SHP77 treated with DMSO at 0.1 percent for 48 hours (cell line): ENCODE measurements at regions not wholly inside any gene's neighbourhood (a gene's known extent, or its start where the extent isn't known, plus 50 kb on each side); places are given as distances from the start of the nearest gene placed in this dataset.
"Not testable (repeated sequence)": the region's sequence is repeated elsewhere in the genome, so short reads cannot be mapped to it uniquely, and the experiment has no call there.

ENCODE experiments used
- DNase-seq: peaks from one replicate; lab custom pipeline; 2025; lab: John Stamatoyannopoulos, UW

DNA sequence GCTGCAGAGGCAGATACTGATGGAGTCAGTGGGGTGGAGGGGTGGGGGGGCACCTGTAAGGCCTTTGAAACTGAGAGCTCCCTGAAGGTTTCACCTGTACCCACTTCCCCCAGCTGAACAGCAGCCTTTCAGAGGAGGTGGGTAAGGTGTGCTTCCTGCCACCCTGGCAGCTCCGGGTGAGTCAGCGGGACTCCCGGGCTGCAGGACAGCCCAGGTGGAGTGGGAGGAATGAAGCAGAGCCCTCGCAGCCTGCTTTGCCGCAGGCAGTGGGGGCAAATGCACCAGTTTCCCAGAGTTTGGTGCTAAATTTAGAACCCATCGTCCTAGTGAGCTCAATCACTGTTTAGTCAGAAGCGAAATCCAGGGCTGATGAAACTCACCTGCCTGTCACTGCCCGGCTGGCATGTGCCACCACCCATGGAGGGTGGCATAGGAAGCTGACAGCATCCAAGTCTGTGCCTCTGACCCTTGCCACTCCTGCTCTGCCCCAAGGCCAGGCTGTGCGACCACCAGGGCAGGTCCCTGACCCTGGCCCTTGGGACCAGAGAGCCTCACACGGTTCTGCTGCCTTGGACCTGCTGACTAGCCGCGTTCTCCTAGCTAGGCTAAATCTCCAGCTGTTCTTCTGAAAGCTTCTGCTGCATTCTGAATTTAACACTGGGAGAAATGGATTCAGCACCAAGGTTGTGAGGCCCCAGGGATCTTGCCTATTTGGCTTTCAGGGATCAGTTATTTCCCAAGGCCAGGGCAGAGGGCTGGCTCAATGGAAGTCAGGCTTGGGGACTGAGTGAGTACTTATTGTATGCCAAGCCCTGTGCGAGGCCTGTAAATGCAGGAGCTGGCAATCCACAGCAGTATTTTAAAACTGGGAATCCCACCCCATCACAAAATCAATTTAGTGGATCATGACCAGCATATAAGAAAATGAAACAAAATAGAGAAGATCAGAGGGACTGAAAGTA is 67.3 kb upstream of the RASGRF1 start:
- DNase-seq, result no peak

DNA sequence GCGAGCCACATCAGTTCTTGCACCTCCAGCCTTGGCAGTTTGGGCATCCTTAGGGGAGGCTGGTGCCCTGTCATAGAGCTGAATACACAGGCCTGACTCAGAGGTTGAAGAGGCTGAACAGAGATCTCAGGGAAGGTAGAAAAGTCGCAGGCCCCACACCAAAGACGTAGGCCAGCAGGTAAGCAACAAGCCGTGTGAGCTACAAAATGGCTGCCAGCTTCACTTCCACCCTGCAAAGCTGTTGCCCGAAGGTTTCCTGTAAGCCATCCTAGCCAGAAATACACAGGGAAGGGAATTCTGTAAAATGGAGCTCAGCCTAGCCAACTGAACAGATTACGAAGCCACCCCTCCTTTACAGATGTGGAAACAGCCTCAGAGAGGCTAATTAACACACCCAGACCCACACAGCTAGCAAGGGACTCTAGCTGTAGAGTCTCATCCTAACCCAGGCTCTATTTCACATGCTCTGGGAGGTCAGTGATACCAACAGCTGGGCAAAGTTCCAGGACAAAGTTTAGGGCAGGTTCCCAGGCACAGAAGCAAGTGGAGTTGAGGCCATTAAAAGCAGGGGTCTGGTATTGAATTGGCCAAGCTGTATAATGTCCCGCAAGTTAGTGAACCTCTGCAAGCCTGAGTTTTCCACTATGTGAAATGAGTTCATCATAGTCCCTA is 66.3 kb upstream of the RASGRF1 start:
- DNase-seq, result no peak

GRCh38 chr15:79154483-79155135 is 64.0 kb upstream of the RASGRF1 start:
- DNase-seq, result no peak

DNA sequence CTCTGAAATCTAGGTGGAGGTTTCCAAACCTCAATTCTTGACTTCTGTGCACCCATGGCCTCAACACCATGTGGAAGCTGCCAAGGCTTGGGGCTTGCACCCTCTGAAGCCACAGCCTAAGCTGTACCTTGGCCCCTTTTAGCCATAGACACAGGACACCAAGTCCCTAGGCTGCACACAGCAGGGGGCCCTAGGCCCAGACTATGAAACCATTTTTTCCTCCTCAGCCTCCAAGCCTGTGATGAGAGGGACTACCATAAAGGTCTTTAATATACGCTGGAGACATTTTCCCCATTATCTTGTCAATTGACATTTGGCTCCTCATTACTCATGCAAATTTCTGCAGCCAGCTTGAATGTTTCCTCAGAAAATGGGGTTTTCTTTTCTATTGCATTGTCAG is 53.7 kb upstream of the RASGRF1 start:
- DNase-seq, result not testable (repeated sequence)

- no peak for DNase-seq
Measured at GRCh38 chr15:79140846-79141570, 50.4 kb upstream of the RASGRF1 start.
